ENCODE measurements at regions not wholly inside any gene's neighbourhood (a gene's known extent, or its start where the extent isn't known, plus 50 kb on each side); places are given as distances from the start of the nearest gene placed in this dataset.

DNA sequence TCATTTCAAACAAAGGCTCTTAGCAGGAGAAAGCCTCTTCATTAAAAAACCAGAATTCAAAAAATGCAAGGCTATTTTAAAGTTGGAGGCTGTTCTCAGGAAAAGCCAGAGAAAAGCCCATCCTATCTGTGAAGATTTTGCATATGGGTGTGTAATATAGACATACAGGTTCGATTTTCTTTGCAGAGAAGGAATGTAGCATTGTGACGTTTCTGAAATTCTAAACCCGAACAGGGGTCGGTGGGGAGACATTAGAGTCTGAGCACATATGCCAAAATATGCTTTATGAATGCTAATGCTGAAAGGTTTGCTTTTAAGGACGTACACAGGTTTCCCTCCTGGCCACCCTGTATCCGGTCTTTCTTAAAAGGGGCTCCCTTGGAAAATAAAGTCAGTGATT lies 363.1 kb upstream of the PAPPA start:
- H3K4me1 ChIP-seq (ENCODE audit: insufficient read depth): no peaks in the 10 kb centered on the region
- no peaks in the 10 kb centered on the region for H3K79me2 ChIP-seq
- WGBS (ENCODE audit: low lambda C conversion rate, missing lambda C conversion rate): 66% methylated on average over 6 of the region's 6 CpGs
- H4K20me1 ChIP-seq (ENCODE audit: insufficient read depth, poor library complexity, severe bottlenecking): no peaks in the 10 kb centered on the region
- H3K27ac ChIP-seq: no peak overlapping the region
- DNase-seq (ENCODE audit: low spot score): no peak
- no peaks in the 10 kb centered on the region for H3K27me3 ChIP-seq
- H3K36me3 ChIP-seq (replicated peaks; ENCODE audit: insufficient read depth, low read depth): no peaks in the 10 kb centered on the region
- H2AFZ ChIP-seq: no peak overlapping the region
- no peak overlapping the region for H3K4me2 ChIP-seq
- H3K9me3 ChIP-seq (ENCODE audit: low read depth): no peaks in the 10 kb centered on the region
- H3K9me2 ChIP-seq (replicated peaks; ENCODE audit: insufficient read depth): no peaks in the 10 kb centered on the region
- TF ChIP-seq CTCF (IDR thresholded peaks at IDR 0.05; ENCODE audit: poor library complexity): no peak
- TF ChIP-seq EZH2 (IDR thresholded peaks at IDR 0.05; ENCODE audit: borderline replicate concordance): no peak
- no peak overlapping the region for H3K4me3 ChIP-seq

DNA sequence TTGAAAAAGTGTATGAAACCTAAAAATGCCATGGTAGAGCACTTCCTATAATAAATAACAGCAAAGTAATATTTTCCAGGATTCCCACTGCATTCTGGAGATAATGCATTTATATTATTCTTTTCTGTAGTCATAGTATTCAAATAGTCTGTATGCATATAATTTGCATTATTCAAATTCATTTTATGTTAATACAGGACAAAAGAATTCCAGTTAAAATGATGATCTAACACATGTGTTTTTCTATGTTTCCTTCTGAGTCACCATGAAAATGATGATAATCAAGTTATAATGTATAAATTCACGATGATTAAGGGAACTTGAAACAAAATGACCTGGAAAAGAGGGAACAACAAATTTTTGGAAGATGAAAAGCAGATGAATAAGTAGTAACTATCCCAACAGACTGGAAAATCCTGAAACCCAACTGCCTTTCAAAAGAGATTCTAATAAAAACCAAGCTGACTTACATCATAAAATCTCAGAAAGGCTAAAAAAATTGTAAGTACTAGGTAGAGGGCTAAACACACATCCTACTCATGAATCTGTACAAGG lies 358.6 kb upstream of the PAPPA start:
- H3K79me2 ChIP-seq: no peaks in the 10 kb centered on the region
- no peaks in the 10 kb centered on the region for H3K9me3 ChIP-seq (ENCODE audit: low read depth)
- H3K27me3 ChIP-seq: no peaks in the 10 kb centered on the region
- 74% methylated on average over 1 of the region's 1 CpG for WGBS (ENCODE audit: low lambda C conversion rate, missing lambda C conversion rate)
- H3K4me2 ChIP-seq: no peak overlapping the region
- no peaks in the 10 kb centered on the region for H3K4me1 ChIP-seq (ENCODE audit: insufficient read depth)
- no peak for DNase-seq (ENCODE audit: low spot score)
- no peaks in the 10 kb centered on the region for H3K9me2 ChIP-seq (replicated peaks; ENCODE audit: insufficient read depth)
- H3K27ac ChIP-seq: no peak overlapping the region
- TF ChIP-seq EZH2 (IDR thresholded peaks at IDR 0.05; ENCODE audit: borderline replicate concordance) (no peak), CTCF (IDR thresholded peaks at IDR 0.05; ENCODE audit: poor library complexity) (no peak), EZH2phosphoT487 (IDR thresholded peaks at IDR 0.05; ENCODE audit: low read depth, severe bottlenecking, unreplicated experiment) (no peak)
- no peak overlapping the region for H3K4me3 ChIP-seq
- no peaks in the 10 kb centered on the region for H3K36me3 ChIP-seq (replicated peaks; ENCODE audit: insufficient read depth, low read depth)
- H4K20me1 ChIP-seq (ENCODE audit: insufficient read depth, poor library complexity, severe bottlenecking): no peaks in the 10 kb centered on the region
- no peak overlapping the region for H2AFZ ChIP-seq

GRCh38 chr9:115799734-115800133 lies 353.9 kb upstream of the PAPPA start:
- 12% methylated on average over 1 of the region's 1 CpG for WGBS (ENCODE audit: low lambda C conversion rate, missing lambda C conversion rate)
- TF ChIP-seq CTCF (IDR thresholded peaks at IDR 0.05; ENCODE audit: poor library complexity) (no peak), EZH2phosphoT487 (IDR thresholded peaks at IDR 0.05; ENCODE audit: low read depth, severe bottlenecking, unreplicated experiment) (no peak), EZH2 (IDR thresholded peaks at IDR 0.05; ENCODE audit: borderline replicate concordance) (no peak)

GRCh38 chr9:115804206-115804605 lies 349.4 kb upstream of the PAPPA start:
- H3K4me3 ChIP-seq: no peak overlapping the region
- no peak overlapping the region for H2AFZ ChIP-seq
- WGBS (ENCODE audit: low lambda C conversion rate, missing lambda C conversion rate): 97% methylated on average over 3 of the region's 3 CpGs
- no peaks in the 10 kb centered on the region for H3K4me1 ChIP-seq (ENCODE audit: insufficient read depth)
- H3K36me3 ChIP-seq (replicated peaks; ENCODE audit: insufficient read depth, low read depth): no peaks in the 10 kb centered on the region
- TF ChIP-seq CTCF (IDR thresholded peaks at IDR 0.05; ENCODE audit: poor library complexity) (no peak), EZH2phosphoT487 (IDR thresholded peaks at IDR 0.05; ENCODE audit: low read depth, severe bottlenecking, unreplicated experiment) (no peak), EZH2 (IDR thresholded peaks at IDR 0.05; ENCODE audit: borderline replicate concordance) (no peak)
- no peaks in the 10 kb centered on the region for H4K20me1 ChIP-seq (ENCODE audit: insufficient read depth, poor library complexity, severe bottlenecking)
- H3K27ac ChIP-seq: no peak overlapping the region
- no peaks in the 10 kb centered on the region for H3K27me3 ChIP-seq
- DNase-seq (ENCODE audit: low spot score): no peak
- no peaks in the 10 kb centered on the region for H3K9me2 ChIP-seq (replicated peaks; ENCODE audit: insufficient read depth)
- H3K4me2 ChIP-seq: no peak overlapping the region
- no peaks in the 10 kb centered on the region for H3K79me2 ChIP-seq
- no peaks in the 10 kb centered on the region for H3K9me3 ChIP-seq (ENCODE audit: low read depth)

More at GRCh38 chr9:115799734-115800133, 353.9 kb upstream of the PAPPA start:
- no peak for DNase-seq (ENCODE audit: low spot score)
- no peak overlapping the region for H2AFZ ChIP-seq
- H3K9me3 ChIP-seq (ENCODE audit: low read depth): no peaks in the 10 kb centered on the region
- H3K79me2 ChIP-seq: no peaks in the 10 kb centered on the region
- H3K4me2 ChIP-seq: no peak overlapping the region
- H3K9me2 ChIP-seq (replicated peaks; ENCODE audit: insufficient read depth): no peaks in the 10 kb centered on the region
- H3K4me3 ChIP-seq: no peak overlapping the region
- no peaks in the 10 kb centered on the region for H3K4me1 ChIP-seq (ENCODE audit: insufficient read depth)
- no peak overlapping the region for H3K27ac ChIP-seq
- H3K36me3 ChIP-seq (replicated peaks; ENCODE audit: insufficient read depth, low read depth): no peaks in the 10 kb centered on the region
- no peaks in the 10 kb centered on the region for H4K20me1 ChIP-seq (ENCODE audit: insufficient read depth, poor library complexity, severe bottlenecking)
- no peaks in the 10 kb centered on the region for H3K27me3 ChIP-seq
